H9 (cell line): ENCODE measurements at regions not wholly inside any gene's neighbourhood (a gene's known extent, or its start where the extent isn't known, plus 50 kb on each side); places are given as distances from the start of the nearest gene placed in this dataset.

Experiments used
- DNase-seq: peaks from one replicate; pipeline ENCODE4 v3.0.0-alpha.2; 2017
- H2AFZ ChIP-seq: one replicate; pipeline ENCODE4 v1.6.1; 2013; ENCODE audit warnings: mild to moderate bottlenecking, low read length, control low read depth, moderate library complexity
- H2AK5ac ChIP-seq: 2 replicates; pipeline ENCODE4 v1.6.1; 2013; ENCODE audit warnings: low read length, control low read depth, mixed read lengths; ENCODE audit not compliant: insufficient read length
- H2BK120ac ChIP-seq: one replicate; pipeline ENCODE4 v1.6.1; 2013; ENCODE audit warnings: low read depth, mild to moderate bottlenecking, low read length, control low read depth, inconsistent platforms; ENCODE audit not compliant: poor library complexity, severe bottlenecking
- H2BK12ac ChIP-seq: 2 replicates; pipeline ENCODE4 v1.6.1; 2013; ENCODE audit warnings: low read length, control low read depth, mixed read lengths, low read depth; ENCODE audit not compliant: insufficient read length
- H2BK15ac ChIP-seq: 2 replicates; pipeline ENCODE4 v1.6.1; 2013; ENCODE audit warnings: low read depth, low read length, control low read depth
- H2BK20ac ChIP-seq: one replicate; pipeline ENCODE4 v1.6.1; 2013; ENCODE audit warnings: low read depth, mild to moderate bottlenecking, low read length, control low read depth, inconsistent platforms; ENCODE audit not compliant: poor library complexity, severe bottlenecking
- H2BK5ac ChIP-seq: 2 replicates; pipeline ENCODE4 v1.6.1; 2013; ENCODE audit warnings: low read length, control low read depth, mixed read lengths; ENCODE audit not compliant: insufficient read length
- H3K14ac ChIP-seq: 2 replicates; pipeline ENCODE4 v1.6.1; 2013; ENCODE audit warnings: low read length, control low read depth; ENCODE audit not compliant: insufficient read depth
- H3K18ac ChIP-seq: 2 replicates; pipeline ENCODE4 v1.6.1; 2013; ENCODE audit warnings: low read depth, mild to moderate bottlenecking, mixed read lengths, low read length, control low read depth; ENCODE audit not compliant: insufficient read length
- H3K23ac ChIP-seq: 2 replicates; pipeline ENCODE4 v1.6.1; 2013; ENCODE audit warnings: low read length, control low read depth, mixed read lengths, low read depth; ENCODE audit not compliant: insufficient read length
- H3K23me2 ChIP-seq: 2 replicates; pipeline ENCODE4 v1.6.1; 2013; ENCODE audit warnings: low read depth, mild to moderate bottlenecking, mixed read lengths, low read length, control low read depth; ENCODE audit not compliant: insufficient read length, poor library complexity, severe bottlenecking
- H3K27ac ChIP-seq: 2 replicates; pipeline ENCODE4 v1.5.1; 2013; ENCODE audit warnings: low read length, control low read depth, mixed read lengths, low read depth; ENCODE audit not compliant: insufficient read length
- H3K27me3 ChIP-seq: 2 replicates; pipeline ENCODE4 v1.6.1; 2013; ENCODE audit warnings: low read length, control low read depth, inconsistent platforms; ENCODE audit not compliant: insufficient read depth
- H3K4ac ChIP-seq: 2 replicates; pipeline ENCODE4 v1.6.1; 2013; ENCODE audit warnings: low read depth, mild to moderate bottlenecking, control low read depth, inconsistent platforms, low read length, moderate library complexity
- H3K4me1 ChIP-seq: 2 replicates; pipeline ENCODE4 v1.6.1; 2013; ENCODE audit warnings: low read length, control low read depth, inconsistent platforms; ENCODE audit not compliant: insufficient read depth
- H3K4me2 ChIP-seq: 2 replicates; pipeline ENCODE4 v1.6.1; 2013; ENCODE audit warnings: low read length, control low read depth, mixed read lengths; ENCODE audit not compliant: insufficient read length, insufficient read depth
- H3K56ac ChIP-seq: 2 replicates; pipeline ENCODE4 v1.6.1; 2013; ENCODE audit warnings: low read depth, mild to moderate bottlenecking, mixed read lengths, low read length, control low read depth; ENCODE audit not compliant: insufficient read length
- H3K79me1 ChIP-seq: 2 replicates; pipeline ENCODE4 v1.6.1; 2013; ENCODE audit warnings: low read depth, mild to moderate bottlenecking, moderate library complexity, low read length, control low read depth, inconsistent platforms; ENCODE audit not compliant: insufficient read depth, poor library complexity, severe bottlenecking
- H3K79me2 ChIP-seq: 2 replicates; pipeline ENCODE4 v1.6.1; 2013; ENCODE audit warnings: low read length, control low read depth, inconsistent platforms; ENCODE audit not compliant: insufficient read depth
- H3K9ac ChIP-seq: 2 replicates; pipeline ENCODE4 v1.6.1; 2013; ENCODE audit warnings: low read length, control low read depth, mixed read lengths; ENCODE audit not compliant: insufficient read length; ENCODE audit errors: extremely low read depth
- H3K9me3 ChIP-seq: one replicate; pipeline ENCODE4 v1.6.1; 2013; ENCODE audit warnings: low read depth, low read length, inconsistent platforms; ENCODE audit not compliant: control insufficient read depth
- H3T11ph ChIP-seq: one replicate; pipeline ENCODE4 v1.6.1; 2013; ENCODE audit warnings: mild to moderate bottlenecking, low read length, control low read depth, inconsistent platforms
- H4K20me1 ChIP-seq: one replicate; pipeline ENCODE4 v1.6.1; 2013; ENCODE audit not compliant: control insufficient read depth, insufficient read length, insufficient read depth
- H4K5ac ChIP-seq: 2 replicates; pipeline ENCODE4 v1.6.1; 2013; ENCODE audit warnings: low read depth, mild to moderate bottlenecking, mixed read lengths, low read length, control low read depth; ENCODE audit not compliant: insufficient read length
- H4K8ac ChIP-seq: replicated peaks from 2 replicates; pipeline ENCODE4 v1.6.1; 2013; ENCODE audit warnings: low read length, control low read depth, mixed read lengths, low read depth; ENCODE audit not compliant: insufficient read length
- H4K91ac ChIP-seq: 2 replicates; pipeline ENCODE4 v1.6.1; 2013; ENCODE audit warnings: low read depth, mild to moderate bottlenecking, moderate library complexity, mixed read lengths, low read length, control low read depth; ENCODE audit not compliant: insufficient read length
- H3K27ac Mint-ChIP-seq, 3 experiments: 2 replicates in 2 of 3; 3 replicates in 1 of 3; pipeline ENCODE4 v1.8.0; 2020 to 2021; ENCODE audit warnings: mixed read lengths in 3 of 3, mild to moderate bottlenecking in 1 of 3, moderate library complexity in 1 of 3
- H3K27me3 Mint-ChIP-seq: 2 replicates; pipeline ENCODE4 v1.8.0; 2021; ENCODE audit warnings: low read depth, mild to moderate bottlenecking, moderate library complexity, mixed read lengths
- H3K36me3 Mint-ChIP-seq, 3 experiments: 2 replicates in 2 of 3; 3 replicates in 1 of 3; pipeline ENCODE4 v1.8.0; 2020 to 2021; ENCODE audit warnings: low read depth in 3 of 3, mixed read lengths in 3 of 3; ENCODE audit not compliant: insufficient read depth in 1 of 3
- H3K4me1 Mint-ChIP-seq, 2 experiments: 2 replicates each; pipeline ENCODE4 v1.8.0; 2020; ENCODE audit warnings: mixed read lengths in 2 of 2
- H3K4me3 Mint-ChIP-seq, 2 experiments: 2 replicates in 1 of 2; 3 replicates in 1 of 2; pipeline ENCODE4 v1.8.0; 2020 to 2021; ENCODE audit warnings: mild to moderate bottlenecking in 2 of 2, mixed read lengths in 2 of 2, moderate library complexity in 1 of 2
- H3K9me3 Mint-ChIP-seq, 2 experiments: 2 replicates in 1 of 2; 3 replicates in 1 of 2; pipeline ENCODE4 v1.8.0; 2020; ENCODE audit warnings: mild to moderate bottlenecking in 2 of 2, mixed read lengths in 2 of 2, moderate library complexity in 1 of 2
- CTCF ChIP-seq: fragments of 200-600 bp; sonication (generic); conservative IDR thresholded peaks from 3 replicates; pipeline ENCODE4 v1.8.0; 2021; ENCODE audit warnings: antibody characterized with exemption, mild to moderate bottlenecking
- whole genome bisulfite sequencing: extraction: QIAGEN DNeasy Blood & Tissue Kit; methylation state at CpG from one replicate; pipeline ENCODE4 v1.1.7; 2013; ENCODE audit warnings: missing lambda C conversion rate, low lambda C conversion rate, mixed read lengths; ENCODE audit not compliant: insufficient read length; ENCODE audit errors: extremely low coverage; 5-methylcytosine and 5-hydroxymethylcytosine counted together

- no peak for TF ChIP-seq CTCF
- H3K9me3 ChIP-seq: no peaks in the 10 kb centered on the region
- no peak overlapping the region for H3K27ac ChIP-seq
- H3K56ac ChIP-seq: no peak overlapping the region
- H3K4me1 ChIP-seq: no peaks in the 10 kb centered on the region
- H3K23ac ChIP-seq: no peak overlapping the region
- H3K79me2 ChIP-seq: no peaks in the 10 kb centered on the region
- Mint-ChIP-seq H3K36me3 (no peaks in the 10 kb centered on the region), H3K9me3 (no peaks in the 10 kb centered on the region; a peak in 1 of 5 replicates), H3K4me1 (no peaks in the 10 kb centered on the region), H3K27me3 (no peaks in the 10 kb centered on the region), H3K27ac (no peak overlapping the region), H3K4me3 (no peak overlapping the region)
- no peak overlapping the region for H2AK5ac ChIP-seq
- H2BK12ac ChIP-seq: no peak overlapping the region
- H3K79me1 ChIP-seq: no peaks in the 10 kb centered on the region
- H3K9ac ChIP-seq: no peak overlapping the region
- H3K27me3 ChIP-seq: no peaks in the 10 kb centered on the region
- H4K5ac ChIP-seq: no peak overlapping the region
- H3K4ac ChIP-seq: no peak overlapping the region
- H3K14ac ChIP-seq: no peak overlapping the region
- H4K20me1 ChIP-seq: no peaks in the 10 kb centered on the region
- DNase-seq: no peak
- H3T11ph ChIP-seq: no peak overlapping the region
- no peak overlapping the region for H2BK15ac ChIP-seq
- no peak overlapping the region for H4K91ac ChIP-seq
- H4K8ac ChIP-seq: no peak overlapping the region
- H3K4me2 ChIP-seq: no peak overlapping the region
- no peak overlapping the region for H2BK20ac ChIP-seq
- no peak overlapping the region for H2AFZ ChIP-seq
- H2BK5ac ChIP-seq: no peak overlapping the region
- H3K23me2 ChIP-seq: no peaks in the 10 kb centered on the region
- no peak overlapping the region for H3K18ac ChIP-seq
- no CpG with 5 or more reads among the region's 3 CpGs for WGBS
- no peak overlapping the region for H2BK120ac ChIP-seq
Observed at GRCh38 chr7:109836016-109836415, 1254.9 kb upstream of the LRRN3 start.
